ENCODE measurements at regions not wholly inside any gene's neighbourhood (a gene's known extent, or its start where the extent isn't known, plus 50 kb on each side); places are given as distances from the start of the nearest gene placed in this dataset.

GRCh38 chr13:64277097-64277496, 2861.4 kb upstream of the PCDH20 start:
- no peak overlapping the region for H3K27ac ChIP-seq (ENCODE audit: extremely low read length, insufficient read depth, low read length)
- DNase-seq (ENCODE audit: low spot score) (no peak), FAIRE-seq (no peak), ATAC-seq (no peak)
- H2AFZ ChIP-seq (ENCODE audit: low read length): no peak overlapping the region
- H3K4me3 ChIP-seq (replicated peaks in 1 of 3; ENCODE audit: insufficient read depth in 1 of 3, low read depth in 2 of 3, low read length in 3 of 3): no peak overlapping the region
- no peaks in the 10 kb centered on the region for H3K4me1 ChIP-seq (ENCODE audit: insufficient read depth, low read length)
- TF ChIP-seq PRPF4 (IDR thresholded peaks at IDR 0.05; ENCODE audit: low read depth, low read length, poor library complexity, severe bottlenecking) (no peak), HDAC6 (IDR thresholded peaks at IDR 0.05; ENCODE audit: low read depth, low read length) (no peak), ZNF772 (CRISPR knock-in tag; IDR thresholded peaks at IDR 0.05) (no peak)
- no TSS peak for BruUV-seq (replicated peaks)
- in situ Hi-C loops (cut with HindIII; ENCODE audit: extremely low pct_ligation_motif_present, low pct_unique_long_range_greater_than_20kb) (no loop called here), intact Hi-C loops (cut with micrococcal nuclease; ENCODE audit: unreplicated experiment) (no loop called here)
- H4K20me1 ChIP-seq (ENCODE audit: insufficient read depth, low read length): no peaks in the 10 kb centered on the region
- no peaks in the 10 kb centered on the region for H3K36me3 ChIP-seq (replicated peaks in 1 of 2; ENCODE audit: control insufficient read depth in 1 of 2, insufficient read depth in 2 of 2, low read length in 2 of 2)
- H3K4me2 ChIP-seq (ENCODE audit: low read depth, low read length): no peak overlapping the region
- POLR2A ChIA-PET: no interaction called here
- no peaks in the 10 kb centered on the region for H3K79me2 ChIP-seq (ENCODE audit: insufficient read depth, low read length)
- CTCF ChIA-PET (ENCODE audit: low intra/inter-chr PET ratio, low total read pairs): no interaction called here
- H3K27me3 ChIP-seq (ENCODE audit: control insufficient read depth in 1 of 2, insufficient read depth in 2 of 2, low read length in 2 of 2): no peaks in the 10 kb centered on the region
- WGBS (ENCODE audit: low lambda C conversion rate): 42% methylated on average over 2 of the region's 2 CpGs
- peaks cover 6% of the 10 kb centered on the region; the same call in 1 of the 2 replicates for H3K9me3 ChIP-seq (ENCODE audit: low read length)
- H3K9ac ChIP-seq (ENCODE audit: insufficient read depth, low read depth, low read length): no peak overlapping the region

DNA sequence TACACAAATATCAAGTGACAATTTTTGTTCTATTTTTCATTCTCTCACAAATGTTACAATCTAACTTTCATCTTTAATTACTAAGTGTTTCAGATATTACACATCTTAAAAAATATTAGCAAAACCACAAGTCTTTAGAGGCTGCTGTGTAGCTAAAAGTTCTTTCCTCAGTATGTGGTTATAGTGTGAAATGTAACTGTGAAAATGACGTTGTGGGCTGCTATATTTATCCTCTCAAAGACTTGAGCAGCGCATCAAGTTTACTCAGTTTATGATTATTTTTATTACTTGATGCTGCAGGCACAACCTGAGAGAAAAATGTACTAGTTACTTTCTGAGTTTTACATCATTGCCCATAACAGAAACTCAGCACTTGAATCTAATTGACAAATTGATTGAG, 2860.6 kb upstream of the PCDH20 start:
- Histone ChIP-seq H3K27me3 (ENCODE audit: control insufficient read depth in 1 of 2, insufficient read depth in 2 of 2, low read length in 2 of 2) (no peaks in the 10 kb centered on the region), H3K79me2 (ENCODE audit: insufficient read depth, low read length) (no peaks in the 10 kb centered on the region), H3K27ac (ENCODE audit: extremely low read length, insufficient read depth, low read length) (no peak overlapping the region), H3K4me1 (ENCODE audit: insufficient read depth, low read length) (no peaks in the 10 kb centered on the region), H3K9me3 (ENCODE audit: low read length) (peaks cover 6% of the 10 kb centered on the region; the same call in 1 of the 2 replicates), H3K4me2 (ENCODE audit: low read depth, low read length) (no peak overlapping the region), H4K20me1 (ENCODE audit: insufficient read depth, low read length) (no peaks in the 10 kb centered on the region), H3K9ac (ENCODE audit: insufficient read depth, low read depth, low read length) (no peak overlapping the region), H3K4me3 (replicated peaks in 1 of 3; ENCODE audit: insufficient read depth in 1 of 3, low read depth in 2 of 3, low read length in 3 of 3) (no peak overlapping the region), H3K36me3 (replicated peaks in 1 of 2; ENCODE audit: control insufficient read depth in 1 of 2, insufficient read depth in 2 of 2, low read length in 2 of 2) (no peaks in the 10 kb centered on the region), H2AFZ (ENCODE audit: low read length) (no peak overlapping the region)
- FAIRE-seq (no peak), ATAC-seq (no peak), DNase-seq (ENCODE audit: low spot score) (no peak)
- intact Hi-C loops (cut with micrococcal nuclease; ENCODE audit: unreplicated experiment) (no loop called here), in situ Hi-C loops (cut with HindIII; ENCODE audit: extremely low pct_ligation_motif_present, low pct_unique_long_range_greater_than_20kb) (no loop called here)
- POLR2A ChIA-PET: no interaction called here
- CTCF ChIA-PET (ENCODE audit: low intra/inter-chr PET ratio, low total read pairs): no interaction called here
- no TSS peak for BruUV-seq (replicated peaks)
- TF ChIP-seq STAT5B (CRISPR knock-in tag; IDR thresholded peaks at IDR 0.05): no peak
- TF ChIP-seq KMT2A (CRISPR knock-in tag; IDR thresholded peaks at IDR 0.05): no peak
- TF ChIP-seq, protein P1, sequence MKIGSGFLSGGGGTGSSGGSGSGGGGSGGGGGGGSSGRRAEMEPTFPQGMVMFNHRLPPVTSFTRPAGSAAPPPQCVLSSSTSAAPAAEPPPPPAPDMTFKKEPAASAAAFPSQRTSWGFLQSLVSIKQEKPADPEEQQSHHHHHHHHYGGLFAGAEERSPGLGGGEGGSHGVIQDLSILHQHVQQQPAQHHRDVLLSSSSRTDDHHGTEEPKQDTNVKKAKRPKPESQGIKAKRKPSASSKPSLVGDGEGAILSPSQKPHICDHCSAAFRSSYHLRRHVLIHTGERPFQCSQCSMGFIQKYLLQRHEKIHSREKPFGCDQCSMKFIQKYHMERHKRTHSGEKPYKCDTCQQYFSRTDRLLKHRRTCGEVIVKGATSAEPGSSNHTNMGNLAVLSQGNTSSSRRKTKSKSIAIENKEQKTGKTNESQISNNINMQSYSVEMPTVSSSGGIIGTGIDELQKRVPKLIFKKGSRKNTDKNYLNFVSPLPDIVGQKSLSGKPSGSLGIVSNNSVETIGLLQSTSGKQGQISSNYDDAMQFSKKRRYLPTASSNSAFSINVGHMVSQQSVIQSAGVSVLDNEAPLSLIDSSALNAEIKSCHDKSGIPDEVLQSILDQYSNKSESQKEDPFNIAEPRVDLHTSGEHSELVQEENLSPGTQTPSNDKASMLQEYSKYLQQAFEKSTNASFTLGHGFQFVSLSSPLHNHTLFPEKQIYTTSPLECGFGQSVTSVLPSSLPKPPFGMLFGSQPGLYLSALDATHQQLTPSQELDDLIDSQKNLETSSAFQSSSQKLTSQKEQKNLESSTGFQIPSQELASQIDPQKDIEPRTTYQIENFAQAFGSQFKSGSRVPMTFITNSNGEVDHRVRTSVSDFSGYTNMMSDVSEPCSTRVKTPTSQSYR (CRISPR knock-in tag; IDR thresholded peaks at IDR 0.05; ENCODE audit: borderline replicate concordance): no peak
- TF ChIP-seq ARID5B (CRISPR knock-in tag; IDR thresholded peaks at IDR 0.05): no peak
- TF ChIP-seq, protein P2, sequence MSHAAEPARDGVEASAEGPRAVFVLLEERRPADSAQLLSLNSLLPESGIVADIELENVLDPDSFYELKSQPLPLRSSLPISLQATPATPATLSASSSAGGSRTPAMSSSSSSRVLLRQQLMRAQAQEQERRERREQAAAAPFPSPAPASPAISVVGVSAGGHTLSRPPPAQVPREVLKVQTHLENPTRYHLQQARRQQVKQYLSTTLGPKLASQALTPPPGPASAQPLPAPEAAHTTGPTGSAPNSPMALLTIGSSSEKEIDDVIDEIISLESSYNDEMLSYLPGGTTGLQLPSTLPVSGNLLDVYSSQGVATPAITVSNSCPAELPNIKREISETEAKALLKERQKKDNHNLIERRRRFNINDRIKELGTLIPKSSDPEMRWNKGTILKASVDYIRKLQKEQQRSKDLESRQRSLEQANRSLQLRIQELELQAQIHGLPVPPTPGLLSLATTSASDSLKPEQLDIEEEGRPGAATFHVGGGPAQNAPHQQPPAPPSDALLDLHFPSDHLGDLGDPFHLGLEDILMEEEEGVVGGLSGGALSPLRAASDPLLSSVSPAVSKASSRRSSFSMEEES (CRISPR knock-in tag; IDR thresholded peaks at IDR 0.05): no peak
- no peak for TF ChIP-seq FOXK1 (CRISPR knock-in tag; IDR thresholded peaks at IDR 0.05; ENCODE audit: borderline replicate concordance, low read depth)
- WGBS (ENCODE audit: low lambda C conversion rate): 2% methylated on average over 2 of the region's 2 CpGs
